HTR-8/SVneo (cell line): ENCODE measurements at regions not wholly inside any gene's neighbourhood (a gene's known extent, or its start where the extent isn't known, plus 50 kb on each side); places are given as distances from the start of the nearest gene placed in this dataset.
A peak's percentile ranks its signal among the peaks of the same experiment; 100 is the strongest.

Experiments
- DNase-seq: peaks from one replicate; pipeline ENCODE4 v3.0.0; 2011; ENCODE audit warnings: low spot score, mixed read lengths; ENCODE audit not compliant: insufficient read length
- FAIRE-seq: peaks from 2 replicates; lab custom pipeline; 2011; peaks lifted over from hg19 to GRCh38; lab: Jason Lieb, UNC

DNA sequence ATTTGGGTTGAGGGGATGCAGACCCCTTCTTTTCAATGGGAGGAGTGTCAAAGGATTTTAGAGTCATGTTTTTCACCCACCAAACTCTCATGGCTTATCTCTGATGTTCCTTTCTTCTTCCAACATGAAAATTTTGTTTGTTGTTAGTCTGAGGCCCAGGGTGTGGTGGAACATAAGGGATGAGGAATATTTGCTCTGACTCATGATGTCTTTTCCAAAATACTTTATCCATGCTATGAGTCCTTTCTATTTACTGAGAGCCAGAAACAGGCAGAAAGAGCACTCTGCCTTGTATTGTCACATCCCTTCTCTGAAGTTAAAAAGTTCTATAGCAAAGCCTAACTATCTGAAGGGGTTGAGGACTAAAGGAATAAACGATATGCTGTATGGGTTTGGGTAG lies 61.6 kb upstream of the GYPA start:
- FAIRE-seq: no peak
- no peak for DNase-seq

DNA sequence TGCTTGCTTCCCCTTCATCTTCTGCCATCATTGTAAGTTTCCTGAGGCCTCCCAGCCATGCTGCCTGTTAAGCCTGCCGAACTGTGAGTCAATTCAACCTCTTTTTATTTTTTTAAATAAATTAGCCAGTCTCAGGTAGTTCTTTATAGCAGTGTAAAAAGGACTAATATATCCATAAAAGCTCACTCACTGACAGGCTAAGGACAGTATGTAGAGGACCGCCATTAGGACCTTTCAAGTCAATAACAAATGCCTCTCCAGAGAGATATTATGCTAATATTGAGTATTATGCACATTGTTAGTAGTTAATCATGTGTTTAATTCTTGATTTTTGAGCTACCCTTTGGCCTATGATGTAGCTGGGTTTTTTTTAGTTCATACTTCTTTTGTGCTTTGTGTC lies 62.6 kb upstream of the GYPA start:
- FAIRE-seq (no peak), DNase-seq (no peak)

DNA sequence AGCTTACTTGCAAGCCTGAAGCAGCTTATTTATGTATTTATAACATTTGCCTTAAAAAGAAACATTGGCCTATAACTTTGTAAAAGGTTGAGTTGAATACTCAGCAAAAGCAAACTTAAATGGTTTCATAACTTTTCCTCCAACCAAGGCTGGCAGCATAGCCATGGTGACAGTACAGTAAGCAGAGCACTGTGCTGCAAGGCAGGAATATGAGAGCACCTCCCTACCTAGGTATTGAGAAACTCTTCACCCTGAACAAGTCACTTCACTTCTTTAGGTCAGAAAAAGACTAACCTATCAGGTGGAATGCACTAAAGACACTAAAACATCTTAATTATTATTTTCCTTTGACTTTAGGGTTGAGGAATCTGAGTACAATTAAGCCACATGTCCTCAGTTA lies 63.9 kb upstream of the GYPA start:
- FAIRE-seq (no peak), DNase-seq (no peak)

DNA sequence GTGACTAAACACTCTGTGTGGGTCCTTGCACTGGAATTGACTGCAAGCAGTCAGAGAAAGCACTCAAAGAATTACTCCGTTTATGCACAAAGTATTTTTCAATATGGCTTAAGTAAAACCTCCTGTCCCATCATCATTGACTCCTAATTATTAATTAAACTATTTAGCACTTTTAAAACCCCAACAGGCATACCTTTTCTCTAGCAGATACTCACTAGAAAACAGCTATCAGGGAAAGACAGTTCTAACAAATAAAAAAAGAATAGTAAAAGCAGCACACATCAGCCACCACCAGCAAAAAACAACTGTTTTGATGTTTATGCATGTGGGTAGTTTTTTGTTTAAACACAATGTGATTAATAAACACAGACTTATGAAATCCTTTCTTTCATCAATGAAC lies 66.2 kb upstream of the GYPA start:
- DNase-seq: no peak
- FAIRE-seq: no peak

DNA sequence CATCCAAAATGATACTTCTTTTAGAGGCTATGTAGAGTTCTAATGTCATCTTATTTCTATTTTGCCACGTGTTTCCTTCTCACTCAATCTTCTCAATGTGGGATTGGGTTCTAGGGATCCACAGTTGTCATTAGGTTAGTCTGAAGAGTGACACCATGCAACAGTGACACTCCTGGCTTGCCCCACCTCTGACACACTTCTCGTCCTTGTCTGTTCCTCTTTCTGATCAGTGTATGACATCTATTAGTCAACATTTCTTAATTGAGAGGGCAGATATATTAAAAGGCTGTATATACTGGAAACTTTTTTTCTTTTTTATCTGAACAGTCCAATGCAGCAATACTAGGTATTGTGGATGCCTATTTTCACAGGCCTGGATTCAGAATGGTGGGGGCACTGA lies 67.6 kb upstream of the GYPA start:
- FAIRE-seq: no peak
- no peak for DNase-seq

DNA sequence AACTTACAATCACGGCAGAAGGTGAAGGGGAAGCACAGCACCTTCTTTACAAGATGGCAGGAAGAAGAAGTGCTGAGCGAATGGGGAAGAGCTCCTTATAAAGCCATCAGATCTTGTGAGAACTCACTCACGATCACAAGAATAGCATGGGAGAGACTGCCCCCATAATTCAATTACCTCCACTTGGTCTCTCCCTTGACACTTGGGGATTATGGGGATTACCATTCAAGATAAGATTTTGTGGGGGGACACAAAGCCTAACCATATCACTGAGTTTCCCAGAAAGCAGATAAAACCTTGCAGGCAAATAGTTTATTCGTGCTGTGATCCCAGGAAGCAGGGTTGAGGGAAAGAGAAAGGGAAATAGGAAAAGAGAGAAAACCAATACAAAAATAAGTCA lies 69.0 kb upstream of the GYPA start:
- FAIRE-seq (no peak), DNase-seq (no peak)

DNA sequence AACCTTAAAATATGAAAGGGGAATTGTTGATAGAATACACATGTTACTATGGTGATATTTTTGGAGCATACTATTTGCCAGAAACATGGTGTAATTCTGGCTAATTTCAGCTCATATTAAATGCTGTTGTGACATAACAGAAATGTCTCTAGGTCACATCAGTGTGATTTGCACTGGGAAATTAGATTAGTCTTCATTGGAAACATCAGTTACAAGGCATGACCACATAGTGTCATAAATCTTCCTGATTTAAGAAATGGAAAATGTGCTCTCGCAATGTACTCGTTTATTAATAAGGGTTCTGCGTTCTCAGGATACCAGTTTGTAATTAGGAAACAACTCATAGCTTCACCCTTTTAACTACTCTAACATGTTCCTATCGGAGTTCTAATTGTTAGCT lies 72.9 kb upstream of the GYPA start:
- FAIRE-seq (no peak), DNase-seq (no peak)

DNA sequence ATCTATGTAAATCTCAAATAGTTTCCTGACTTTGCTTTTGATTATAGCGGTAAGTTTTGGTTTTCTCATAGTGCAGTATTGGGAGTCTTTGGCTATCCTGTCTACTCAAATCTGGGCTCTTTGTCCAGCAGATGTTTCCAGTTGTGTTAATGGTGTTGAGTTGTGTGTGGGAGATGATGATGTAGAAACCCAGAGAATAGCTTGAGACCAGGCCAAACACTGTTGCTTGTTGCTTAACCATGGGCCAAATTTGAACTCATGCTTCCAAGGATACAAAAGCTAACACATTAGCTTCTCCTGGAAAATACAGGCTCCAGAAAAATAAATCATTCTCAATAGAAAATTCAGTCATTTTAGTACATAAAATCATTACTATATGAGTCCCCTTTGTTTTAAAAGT lies 82.6 kb upstream of the GYPA start:
- no peak for DNase-seq
- no peak for FAIRE-seq

DNA sequence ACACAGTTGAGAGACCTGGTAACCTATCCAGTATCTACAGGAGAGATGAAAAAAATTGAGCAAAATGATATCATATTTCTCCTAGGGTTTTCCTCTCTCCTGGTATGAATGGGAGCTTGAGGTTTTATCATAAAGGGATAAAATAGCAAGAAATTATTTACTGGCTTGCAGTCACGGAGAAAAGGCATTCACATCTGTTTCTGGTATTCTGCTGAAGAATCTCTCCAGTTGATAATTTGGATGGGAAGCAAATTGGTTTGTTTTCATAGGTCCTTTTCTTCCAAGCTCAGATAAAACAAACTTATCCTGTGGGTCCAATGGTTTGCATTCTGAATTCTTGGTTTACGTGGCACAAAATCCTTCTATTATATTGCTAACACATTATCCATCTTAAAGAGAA lies 83.1 kb upstream of the GYPA start:
- FAIRE-seq (no peak), DNase-seq (no peak)

DNA sequence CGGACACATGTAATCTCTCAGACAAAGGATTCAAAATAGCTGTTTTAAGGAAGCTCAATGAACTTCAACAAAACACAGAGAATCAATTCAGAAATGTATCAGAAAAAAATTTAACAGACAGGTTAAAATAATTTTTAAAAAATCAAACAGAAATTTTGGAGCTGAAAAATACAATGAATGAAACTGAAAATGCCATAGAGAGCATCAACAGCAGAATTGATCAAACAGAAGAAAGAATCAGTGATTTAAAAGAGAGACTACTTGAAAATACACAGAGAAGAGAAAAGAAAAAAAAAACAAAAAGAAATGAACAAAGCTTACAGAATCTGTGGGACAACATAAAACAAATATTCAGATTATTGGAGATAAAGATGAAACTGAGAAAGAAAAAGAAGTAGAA lies 118.8 kb upstream of the GYPA start:
- FAIRE-seq (no peak), DNase-seq (no peak)

DNA sequence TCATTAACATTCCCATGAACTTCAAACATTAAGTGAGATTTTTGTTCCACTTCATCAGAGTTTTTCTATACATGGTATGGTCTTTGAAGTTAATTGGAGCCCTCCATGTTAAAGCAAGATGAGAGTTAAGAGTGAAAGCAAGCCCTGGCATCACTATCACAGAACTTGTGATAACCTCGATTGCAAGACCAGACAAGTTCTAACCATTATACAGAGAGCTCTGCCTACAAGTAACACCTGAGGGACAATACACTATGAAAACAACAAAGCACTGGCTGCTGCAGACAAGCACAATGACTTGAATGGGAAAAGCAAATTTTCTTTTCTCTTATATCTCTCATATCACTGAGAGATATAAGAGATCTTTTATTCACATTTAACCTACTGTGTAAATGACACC lies 126.6 kb upstream of the GYPA start:
- DNase-seq (no peak), FAIRE-seq (no peak)

DNA sequence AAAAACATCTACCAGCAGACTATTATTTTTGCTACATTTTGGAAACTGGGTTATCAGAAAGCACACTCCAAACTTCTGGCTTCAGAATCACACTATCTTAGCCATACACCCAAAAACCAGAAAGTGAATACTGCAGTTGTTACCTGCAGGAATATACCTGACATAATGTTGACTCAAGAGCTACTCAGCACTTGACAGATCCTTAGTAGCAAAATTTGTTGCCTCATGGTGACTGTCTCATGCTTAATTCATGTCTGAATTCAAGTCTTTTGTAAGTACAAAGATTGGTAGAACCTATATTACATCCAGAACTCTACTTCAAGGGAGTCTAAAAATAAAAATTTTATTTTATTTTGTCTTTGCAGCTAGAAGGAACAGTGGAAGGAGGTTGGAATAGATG lies 140.2 kb upstream of the GYPA start:
- FAIRE-seq: no peak
- no peak for DNase-seq

DNA sequence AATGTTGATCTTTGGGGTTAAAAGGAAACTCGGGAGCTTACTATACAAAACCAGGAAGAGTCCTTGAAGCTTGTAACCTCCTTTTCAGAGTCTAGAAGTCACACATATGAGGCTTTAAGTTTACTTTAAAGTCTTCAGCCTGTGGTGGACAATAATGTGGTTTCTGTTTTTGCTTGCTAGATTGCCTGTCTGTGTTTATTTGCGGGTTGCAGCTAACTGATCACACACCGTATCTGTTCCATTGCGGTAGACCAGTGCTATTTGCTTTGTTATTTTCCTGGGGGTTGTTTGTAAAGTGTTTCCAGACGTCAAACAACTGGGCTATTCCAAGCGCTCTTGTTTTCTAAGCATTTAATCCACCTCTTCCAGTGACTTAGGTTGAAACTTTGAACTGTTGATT lies 143.0 kb upstream of the GYPA start:
- FAIRE-seq: no peak

DNA sequence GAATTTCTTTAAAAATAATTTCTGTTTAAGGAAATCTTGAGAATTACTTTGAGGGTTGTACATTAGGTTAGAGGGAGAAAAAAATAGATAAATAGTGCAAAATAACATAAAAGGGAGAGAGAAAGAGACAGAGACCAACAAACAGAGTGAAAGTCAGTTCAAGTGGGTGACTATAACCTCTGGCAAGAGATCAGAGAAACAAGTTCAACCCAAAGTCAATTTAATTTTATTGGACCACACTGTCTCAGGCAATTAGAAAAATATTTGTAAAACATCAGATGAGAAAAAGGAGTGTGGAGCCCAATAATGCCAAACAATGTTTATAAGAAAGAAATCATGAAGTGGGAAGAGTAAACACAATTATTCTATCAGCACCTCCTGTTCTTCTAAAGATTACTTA lies 143.5 kb upstream of the GYPA start:
- no peak for DNase-seq
- FAIRE-seq: no peak

More for the DNA sequence above, 143.0 kb upstream of the GYPA start:
- DNase-seq: no peak

DNA sequence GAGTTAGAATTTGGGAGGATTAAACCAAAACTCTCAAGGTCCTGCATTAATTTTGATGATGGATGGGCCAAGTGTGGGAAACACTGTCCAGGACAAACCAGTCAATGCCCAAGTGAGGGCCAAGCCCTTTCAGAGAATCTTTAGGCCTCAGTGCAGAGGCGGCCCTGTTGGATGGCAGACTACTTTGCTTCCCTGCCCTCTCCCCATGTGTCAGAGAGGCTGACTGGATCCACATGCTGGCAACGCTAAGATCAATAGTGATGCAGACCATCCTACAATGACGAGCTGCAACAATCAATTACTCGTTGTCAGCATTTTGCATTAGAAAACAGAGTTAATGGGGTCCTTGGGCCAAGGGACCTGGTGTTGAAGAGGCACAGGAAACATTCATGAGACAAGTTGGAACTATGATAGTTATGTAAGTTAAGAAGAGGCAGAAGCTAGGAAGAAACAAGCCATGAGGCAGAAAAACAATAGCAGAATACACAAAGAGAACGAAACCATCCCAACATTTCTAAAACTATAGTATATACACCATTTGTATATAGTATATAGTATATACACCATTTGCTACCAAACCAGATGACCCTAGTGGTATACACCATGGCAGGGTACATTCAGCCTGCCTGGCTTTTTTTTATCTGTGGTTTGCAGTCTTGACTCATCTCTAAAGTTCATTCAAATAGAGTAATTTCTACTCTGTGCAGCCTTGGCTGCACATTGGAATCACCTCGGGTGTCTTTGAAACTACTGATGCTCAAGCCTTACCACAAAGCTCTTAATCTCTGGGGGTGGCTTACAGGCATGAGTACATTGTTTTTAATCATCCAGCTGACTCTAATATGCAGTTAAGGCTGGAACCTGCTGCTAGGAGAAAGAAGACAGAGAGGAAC lies 147.7 kb upstream of the GYPA start:
- FAIRE-seq (no peak), DNase-seq (no peak)

DNA sequence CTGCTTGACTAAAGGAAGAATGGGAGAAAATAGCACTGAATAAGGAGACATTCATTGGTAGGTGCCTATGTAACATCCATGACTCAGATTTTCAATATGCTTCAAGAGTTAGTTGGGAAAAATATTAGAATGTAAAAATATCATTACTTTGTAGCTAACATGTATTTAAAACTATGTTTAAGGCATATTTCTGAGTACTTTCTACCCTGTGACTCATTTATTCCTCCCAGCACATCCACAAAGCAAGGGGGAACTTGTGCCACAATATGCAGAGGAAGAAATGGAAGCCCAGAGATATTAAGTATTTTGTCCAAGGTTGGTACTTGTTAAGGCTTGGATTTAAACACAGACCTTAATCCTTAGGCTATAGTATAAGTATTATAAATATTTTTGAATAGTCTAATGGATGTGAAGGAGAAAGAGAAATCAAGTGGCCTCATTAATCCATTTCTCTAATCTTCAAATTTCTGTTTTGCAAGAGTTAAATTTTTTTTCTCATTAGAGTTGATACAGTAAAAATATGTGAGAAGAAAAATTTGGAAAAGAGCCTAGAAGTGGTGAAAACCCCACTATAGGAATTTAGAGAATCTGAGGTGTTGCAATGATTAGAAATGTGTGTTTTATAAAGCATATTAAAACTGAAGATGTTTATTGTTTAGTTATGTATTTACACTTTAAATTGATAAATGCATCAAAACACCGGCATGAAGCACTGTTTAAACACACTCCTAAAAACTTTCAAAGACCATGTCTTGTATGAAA lies 149.3 kb upstream of the GYPA start:
- FAIRE-seq (no peak), DNase-seq (no peak)

DNA sequence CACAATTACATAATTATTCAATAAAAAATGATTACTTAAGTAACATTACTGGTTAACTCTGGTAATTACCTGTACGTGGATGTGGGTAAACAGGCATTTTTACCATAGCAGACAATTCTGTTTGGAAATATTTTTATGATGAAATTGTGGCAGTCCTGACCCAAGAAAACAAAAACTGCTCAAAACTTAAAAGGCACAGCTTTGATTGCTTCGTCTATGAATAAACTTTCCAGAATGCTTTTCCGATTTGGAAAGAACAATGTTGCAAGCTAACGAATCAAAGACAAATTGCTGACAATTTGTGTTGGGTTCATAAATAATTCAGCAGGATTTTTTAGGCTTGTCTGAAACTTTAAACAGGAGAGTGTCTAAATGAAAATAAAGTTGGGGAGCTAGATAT lies 150.6 kb upstream of the GYPA start:
- FAIRE-seq (no peak), DNase-seq (no peak)

DNA sequence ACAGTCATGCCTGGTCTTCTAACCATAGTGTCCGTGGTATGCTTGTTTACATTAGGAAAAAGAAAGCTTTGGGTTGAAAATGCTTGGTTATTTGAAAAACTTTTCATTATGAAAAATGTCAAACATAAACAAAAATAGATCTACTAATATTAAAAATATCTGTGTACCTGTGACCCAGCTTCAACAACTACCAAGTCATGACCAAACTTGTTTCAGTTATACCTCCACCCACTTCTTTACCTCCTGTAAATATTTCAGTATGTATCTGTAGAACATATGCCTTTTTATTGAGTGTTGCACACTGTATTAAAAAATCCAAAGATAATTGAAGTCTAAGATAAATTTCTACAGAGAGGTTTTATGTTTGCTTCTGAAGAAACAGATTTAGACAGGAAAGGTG lies 153.7 kb upstream of the GYPA start:
- FAIRE-seq: no peak

DNA sequence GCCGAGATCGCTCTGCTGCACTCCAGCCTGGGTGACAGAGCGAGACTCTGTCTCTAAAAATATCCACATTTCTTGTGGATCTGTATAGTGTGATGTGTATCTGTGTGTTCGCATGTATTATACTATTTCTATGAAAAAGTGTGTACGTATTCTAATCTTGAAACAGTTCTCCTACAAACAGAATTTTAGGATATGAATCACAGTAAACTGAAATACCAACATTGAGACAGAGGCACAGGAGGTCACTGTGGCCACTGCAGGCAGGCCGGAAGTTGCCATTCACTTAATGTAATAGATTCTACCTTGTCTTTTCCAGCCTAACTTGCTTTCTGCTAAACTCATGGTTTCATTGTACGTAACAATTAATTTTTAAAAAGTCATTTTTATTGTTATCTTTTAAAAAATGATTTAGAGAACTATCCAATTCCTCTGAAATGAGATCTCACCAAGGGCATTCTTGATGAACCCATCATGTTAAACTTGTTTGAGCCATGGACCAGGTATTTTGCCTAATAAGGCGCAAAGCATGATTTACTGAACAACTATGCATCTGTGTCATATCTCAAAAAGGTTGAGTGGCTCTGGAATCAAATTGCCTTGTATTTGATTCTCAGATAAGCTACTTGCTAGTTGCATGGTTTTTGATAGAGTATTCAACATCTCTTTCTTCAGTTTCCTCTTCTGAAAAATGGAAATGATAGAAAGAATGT lies 154.9 kb upstream of the GYPA start:
- DNase-seq: peak; percentile 0
- no peak for FAIRE-seq

More for the DNA sequence above, 153.7 kb upstream of the GYPA start:
- no peak for DNase-seq

DNA sequence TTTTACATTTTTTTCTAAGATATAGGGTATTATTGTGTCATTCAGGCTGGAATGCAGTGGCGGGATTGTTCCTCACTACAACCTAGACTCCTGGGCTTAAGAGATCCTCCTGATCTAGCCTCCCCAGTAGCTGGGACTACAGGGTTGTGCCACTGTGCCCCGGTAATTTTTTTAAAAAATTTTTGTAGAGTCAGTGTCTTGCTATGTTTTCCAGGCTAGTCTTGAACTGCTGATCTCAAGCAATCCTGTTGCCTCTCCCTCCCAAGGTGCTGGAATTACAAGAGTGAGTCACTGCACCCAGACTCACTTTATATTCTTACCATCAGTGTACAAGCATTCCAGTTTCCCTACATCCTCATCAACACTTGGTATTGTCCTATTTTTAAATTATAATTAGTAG lies 156.4 kb upstream of the GYPA start:
- no peak for FAIRE-seq

DNA sequence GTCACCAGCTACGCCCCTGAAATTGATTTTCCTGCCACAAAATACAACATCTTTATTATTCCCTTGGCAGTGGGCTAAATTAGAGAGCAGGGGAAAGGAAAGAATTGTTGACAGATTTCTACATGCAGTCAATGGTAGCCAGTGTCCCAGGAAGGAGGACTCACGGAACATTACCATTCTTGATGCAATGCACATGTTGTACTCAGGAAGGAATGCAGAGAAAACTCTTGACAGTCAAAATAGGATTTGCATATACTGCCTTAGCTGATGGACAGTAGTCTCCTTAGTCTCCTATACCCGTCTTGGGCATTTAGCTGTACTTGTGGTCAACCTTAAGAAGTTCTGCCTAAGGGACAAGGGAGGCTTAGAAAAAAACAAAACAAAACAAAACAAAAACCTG lies 158.0 kb upstream of the GYPA start:
- FAIRE-seq: no peak
- no peak for DNase-seq

More for the DNA sequence above, 156.4 kb upstream of the GYPA start:
- no peak for DNase-seq
